K562 (cell line): ENCODE measurements at regions not wholly inside any gene's neighbourhood (a gene's known extent, or its start where the extent isn't known, plus 50 kb on each side); places are given as distances from the start of the nearest gene placed in this dataset.

ENCODE experiments used
- CREB1 ChIP-seq, 2 experiments: sonication (generic) in 1 of 2; formaldehyde crosslinking in 1 of 2; IDR thresholded peaks; 2 replicates each; pipeline versions ENCODE4 v1.6.1 to v1.8.0; 2012 to 2022; ENCODE audit warnings: inconsistent platforms in 1 of 2, mild to moderate bottlenecking in 1 of 2, missing genetic modification reagents in 1 of 2, moderate library complexity in 1 of 2
- FOS ChIP-seq: IDR thresholded peaks from 3 replicates; pipeline ENCODE4 v1.6.1; 2011; ENCODE audit not compliant: insufficient read length; ENCODE audit errors: extremely low read depth
- JUNB ChIP-seq: fragments of 450-650 bp; formaldehyde crosslinking; conservative IDR thresholded peaks from 2 replicates; pipeline ENCODE4 v1.4.0; 2020; ENCODE audit warnings: mild to moderate bottlenecking
- MXI1 ChIP-seq: IDR thresholded peaks from 2 replicates; pipeline ENCODE4 v1.6.1; 2011; ENCODE audit warnings: low read depth, mild to moderate bottlenecking, improper control_type of control experiment, low read length
- MYC ChIP-seq, 2 experiments: fragments of 250-450 bp in 1 of 2; sonication (Bioruptor Pico) in 1 of 2; IDR thresholded peaks; 2 replicates each; pipeline versions ENCODE4 v1.5.1 to v1.6.1; 2012 to 2021; ENCODE audit warnings: low read depth in 2 of 2, borderline replicate concordance in 1 of 2, improper control_type of control experiment in 1 of 2, low read length in 1 of 2, mild to moderate bottlenecking in 1 of 2, moderate library complexity in 1 of 2
- POLR2A ChIP-seq: fragments of 450-650 bp; conservative IDR thresholded peaks from 2 replicates; pipeline ENCODE4 v1.6.1; 2016
- POLR2AphosphoS2 ChIP-seq: IDR thresholded peaks from 2 replicates; pipeline ENCODE4 v1.6.1; 2012; ENCODE audit warnings: low read length, improper control_type of control experiment
- SLC30A9 ChIP-seq: fragments of 250-450 bp; sonication (Bioruptor Pico); IDR thresholded peaks from 2 replicates; pipeline ENCODE4 v1.8.0; 2022; ENCODE audit warnings: mild to moderate bottlenecking, moderate library complexity
- TF ChIP-seq, protein P1 (sequence below), 2 experiments: fragments of 450-650 bp in 1 of 2; sonication (generic) in 1 of 2; formaldehyde crosslinking in 1 of 2; IDR thresholded peaks; 2 replicates each; pipeline versions ENCODE4 v1.7.1 to v1.9.0; 2016 to 2022; ENCODE audit warnings: inconsistent platforms in 1 of 2, mild to moderate bottlenecking in 1 of 2, missing genetic modification reagents in 1 of 2
- TF ChIP-seq, protein P2 (sequence below): fragments of 250-450 bp; sonication (Bioruptor Pico); IDR thresholded peaks from 2 replicates; pipeline ENCODE4 v1.8.0; 2021; ENCODE audit warnings: mild to moderate bottlenecking, moderate library complexity

DNA sequence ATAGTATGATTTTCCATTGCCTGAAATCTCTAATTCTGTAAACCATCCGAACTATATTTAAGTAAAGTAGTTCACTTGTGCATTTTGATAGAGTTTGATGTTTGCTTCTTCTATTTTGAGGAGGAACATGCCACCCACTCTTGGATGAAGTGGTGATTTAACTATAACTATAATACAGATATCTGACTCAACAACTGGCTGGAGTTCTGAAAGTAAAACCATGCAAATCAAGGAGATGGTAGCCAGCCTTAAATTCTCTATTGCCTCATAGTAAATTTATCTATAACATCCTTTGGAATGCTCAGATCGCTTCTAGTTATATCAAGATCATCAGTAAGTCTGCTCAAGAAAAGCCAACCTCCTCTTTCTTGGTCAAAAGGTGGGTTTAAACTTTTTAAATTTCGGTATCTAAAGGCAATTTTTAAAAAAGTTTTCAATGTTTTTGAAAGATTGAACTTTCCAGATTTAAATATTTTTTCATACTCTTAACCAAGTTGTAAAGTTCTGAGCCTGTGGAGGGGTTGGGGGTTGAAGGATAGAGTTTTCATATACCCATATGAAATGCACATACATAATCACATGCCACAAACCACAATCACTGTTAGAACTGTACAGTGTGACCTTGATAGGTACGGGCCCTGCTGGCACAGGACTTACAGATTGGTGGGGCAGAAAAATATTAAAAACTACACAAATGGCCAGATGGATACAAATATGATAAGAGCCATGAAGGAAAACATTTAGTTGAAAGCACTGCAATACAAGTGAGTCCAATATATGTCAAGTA lies 90.5 kb upstream of the RFC3 start:
- TF ChIP-seq MYC (IDR thresholded peaks at IDR 0.05; ENCODE audit: low read depth, low read length) (no peak), MYC (CRISPR knock-in tag; IDR thresholded peaks at IDR 0.05; ENCODE audit: borderline replicate concordance, low read depth) (no peak), JUNB (CRISPR knock-in tag) (no peak), SLC30A9 (CRISPR knock-in tag) (no peak), POLR2A (no peak), MXI1 (no peak), POLR2AphosphoS2 (no peak), FOS (no peak), CREB1 (IDR thresholded peaks at IDR 0.05) (no peak), CREB1 (CRISPR knock-in tag; IDR thresholded peaks at IDR 0.05) (no peak)
- TF ChIP-seq, protein P1, sequence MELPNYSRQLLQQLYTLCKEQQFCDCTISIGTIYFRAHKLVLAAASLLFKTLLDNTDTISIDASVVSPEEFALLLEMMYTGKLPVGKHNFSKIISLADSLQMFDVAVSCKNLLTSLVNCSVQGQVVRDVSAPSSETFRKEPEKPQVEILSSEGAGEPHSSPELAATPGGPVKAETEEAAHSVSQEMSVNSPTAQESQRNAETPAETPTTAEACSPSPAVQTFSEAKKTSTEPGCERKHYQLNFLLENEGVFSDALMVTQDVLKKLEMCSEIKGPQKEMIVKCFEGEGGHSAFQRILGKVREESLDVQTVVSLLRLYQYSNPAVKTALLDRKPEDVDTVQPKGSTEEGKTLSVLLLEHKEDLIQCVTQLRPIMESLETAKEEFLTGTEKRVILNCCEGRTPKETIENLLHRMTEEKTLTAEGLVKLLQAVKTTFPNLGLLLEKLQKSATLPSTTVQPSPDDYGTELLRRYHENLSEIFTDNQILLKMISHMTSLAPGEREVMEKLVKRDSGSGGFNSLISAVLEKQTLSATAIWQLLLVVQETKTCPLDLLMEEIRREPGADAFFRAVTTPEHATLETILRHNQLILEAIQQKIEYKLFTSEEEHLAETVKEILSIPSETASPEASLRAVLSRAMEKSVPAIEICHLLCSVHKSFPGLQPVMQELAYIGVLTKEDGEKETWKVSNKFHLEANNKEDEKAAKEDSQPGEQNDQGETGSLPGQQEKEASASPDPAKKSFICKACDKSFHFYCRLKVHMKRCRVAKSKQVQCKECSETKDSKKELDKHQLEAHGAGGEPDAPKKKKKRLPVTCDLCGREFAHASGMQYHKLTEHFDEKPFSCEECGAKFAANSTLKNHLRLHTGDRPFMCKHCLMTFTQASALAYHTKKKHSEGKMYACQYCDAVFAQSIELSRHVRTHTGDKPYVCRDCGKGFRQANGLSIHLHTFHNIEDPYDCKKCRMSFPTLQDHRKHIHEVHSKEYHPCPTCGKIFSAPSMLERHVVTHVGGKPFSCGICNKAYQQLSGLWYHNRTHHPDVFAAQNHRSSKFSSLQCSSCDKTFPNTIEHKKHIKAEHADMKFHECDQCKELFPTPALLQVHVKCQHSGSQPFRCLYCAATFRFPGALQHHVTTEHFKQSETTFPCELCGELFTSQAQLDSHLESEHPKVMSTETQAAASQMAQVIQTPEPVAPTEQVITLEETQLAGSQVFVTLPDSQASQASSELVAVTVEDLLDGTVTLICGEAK (IDR thresholded peaks at IDR 0.05): no peak
- TF ChIP-seq, protein P1 (CRISPR knock-in tag; IDR thresholded peaks at IDR 0.05): no peak
- TF ChIP-seq, protein P2, sequence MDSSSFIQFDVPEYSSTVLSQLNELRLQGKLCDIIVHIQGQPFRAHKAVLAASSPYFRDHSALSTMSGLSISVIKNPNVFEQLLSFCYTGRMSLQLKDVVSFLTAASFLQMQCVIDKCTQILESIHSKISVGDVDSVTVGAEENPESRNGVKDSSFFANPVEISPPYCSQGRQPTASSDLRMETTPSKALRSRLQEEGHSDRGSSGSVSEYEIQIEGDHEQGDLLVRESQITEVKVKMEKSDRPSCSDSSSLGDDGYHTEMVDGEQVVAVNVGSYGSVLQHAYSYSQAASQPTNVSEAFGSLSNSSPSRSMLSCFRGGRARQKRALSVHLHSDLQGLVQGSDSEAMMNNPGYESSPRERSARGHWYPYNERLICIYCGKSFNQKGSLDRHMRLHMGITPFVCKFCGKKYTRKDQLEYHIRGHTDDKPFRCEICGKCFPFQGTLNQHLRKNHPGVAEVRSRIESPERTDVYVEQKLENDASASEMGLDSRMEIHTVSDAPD (CRISPR knock-in tag): no peak
